NCI-H1694 (cell line): ENCODE measurements at regions not wholly inside any gene's neighbourhood (a gene's known extent, or its start where the extent isn't known, plus 50 kb on each side); places are given as distances from the start of the nearest gene placed in this dataset.
"Not testable (repeated sequence)": the region's sequence is repeated elsewhere in the genome, so short reads cannot be mapped to it uniquely, and the experiment has no call there.

ENCODE experiments used
- DNase-seq: peaks from one replicate; lab custom pipeline; 2025; lab: John Stamatoyannopoulos, UW

GRCh38 chr3:103494512-103494911 lies 1059.7 kb downstream of the ZPLD1 start:
- DNase-seq = no peak

GRCh38 chr3:103495186-103495585 lies 1060.4 kb downstream of the ZPLD1 start:
- DNase-seq = no peak

GRCh38 chr3:103499132-103499900 lies 1064.5 kb downstream of the ZPLD1 start:
- no peak for DNase-seq

- DNase-seq = no peak
Observed at GRCh38 chr3:103499967-103500366, 1065.2 kb downstream of the ZPLD1 start.

- DNase-seq = no peak
Observed at GRCh38 chr3:103510760-103511159, 1075.9 kb downstream of the ZPLD1 start.

GRCh38 chr3:103511891-103512290 lies 1077.1 kb downstream of the ZPLD1 start:
- DNase-seq = no peak

- no peak for DNase-seq
Observed at GRCh38 chr3:103512595-103512994, 1077.8 kb downstream of the ZPLD1 start.

- DNase-seq = no peak
Observed at GRCh38 chr3:103513003-103513402, 1078.2 kb downstream of the ZPLD1 start.

GRCh38 chr3:103515116-103515515 lies 1080.3 kb downstream of the ZPLD1 start:
- no peak for DNase-seq

GRCh38 chr3:103516950-103517349 lies 1082.1 kb downstream of the ZPLD1 start:
- no peak for DNase-seq

GRCh38 chr3:103531327-103531726 lies 1096.5 kb downstream of the ZPLD1 start:
- not testable (repeated sequence) for DNase-seq

GRCh38 chr3:103532986-103533385 lies 1098.2 kb downstream of the ZPLD1 start:
- DNase-seq = no peak

GRCh38 chr3:103554451-103554850 lies 1119.6 kb downstream of the ZPLD1 start:
- DNase-seq = no peak

GRCh38 chr3:103564116-103564515 lies 1129.3 kb downstream of the ZPLD1 start:
- not testable (repeated sequence) for DNase-seq

GRCh38 chr3:103585809-103586208 lies 1151.0 kb downstream of the ZPLD1 start:
- no peak for DNase-seq

GRCh38 chr3:103589770-103590169 lies 1155.0 kb downstream of the ZPLD1 start:
- no peak for DNase-seq

- DNase-seq = no peak
Observed at GRCh38 chr3:103600844-103601243, 1166.0 kb downstream of the ZPLD1 start.

- no peak for DNase-seq
Observed at GRCh38 chr3:103601666-103602065, 1166.9 kb downstream of the ZPLD1 start.

GRCh38 chr3:103609472-103609871 lies 1174.7 kb downstream of the ZPLD1 start:
- DNase-seq = no peak

GRCh38 chr3:103613397-103614156 lies 1178.8 kb downstream of the ZPLD1 start:
- no peak for DNase-seq

GRCh38 chr3:103614719-103615118 lies 1179.9 kb downstream of the ZPLD1 start:
- no peak for DNase-seq

GRCh38 chr3:103617961-103618360 lies 1183.1 kb downstream of the ZPLD1 start:
- no peak for DNase-seq

- DNase-seq = no peak
Observed at GRCh38 chr3:103624271-103624670, 1189.5 kb downstream of the ZPLD1 start.
